HT1080 (cell line): ENCODE measurements at regions not wholly inside any gene's neighbourhood (a gene's known extent, or its start where the extent isn't known, plus 50 kb on each side); places are given as distances from the start of the nearest gene placed in this dataset.
"Not testable (repeated sequence)": the region's sequence is repeated elsewhere in the genome, so short reads cannot be mapped to it uniquely, and the experiment has no call there.

ENCODE experiments used
- DNase-seq: peaks from one replicate; pipeline ENCODE4 v3.0.0-alpha.2; 2015; ENCODE audit warnings: low read depth

DNA sequence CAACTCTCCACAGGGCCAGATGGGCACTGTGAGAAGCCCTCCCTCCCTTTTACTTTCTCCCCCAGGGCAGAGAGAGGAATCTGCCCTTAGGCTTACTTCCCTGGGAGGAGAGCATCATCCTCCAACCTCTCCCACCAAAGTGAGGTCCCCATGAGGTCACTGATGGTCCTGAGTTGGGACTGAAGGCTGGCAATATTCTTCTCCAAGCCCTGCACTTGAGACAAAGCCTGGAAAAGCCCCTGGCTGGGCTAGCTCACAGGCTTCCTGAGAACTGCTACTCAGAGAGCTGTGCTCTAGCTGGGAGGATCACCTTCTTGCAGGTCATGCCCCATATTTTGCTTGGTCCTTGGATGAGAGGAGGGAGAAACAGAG, 110.0 kb upstream of the MEF2A start:
- DNase-seq = no peak

DNA sequence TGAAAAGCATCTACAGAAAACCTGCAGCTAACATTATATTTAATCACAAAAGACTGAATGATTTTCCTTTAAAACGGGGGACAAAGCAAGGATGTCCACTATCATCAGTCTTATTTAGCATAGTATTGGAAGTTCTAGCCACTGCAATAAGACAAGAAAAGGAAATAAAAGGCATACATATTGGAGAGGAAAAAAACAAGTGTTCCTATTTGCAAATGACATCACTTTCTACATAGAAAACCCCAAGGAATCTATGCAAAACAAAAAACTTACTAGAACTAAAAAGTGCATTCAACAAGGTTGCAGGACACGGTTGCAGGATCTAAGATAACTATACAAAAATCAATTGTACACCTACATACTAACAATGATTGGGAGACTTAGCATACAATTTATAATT, 101.6 kb upstream of the MEF2A start:
- DNase-seq = no peak

GRCh38 chr15:99466701-99467337, 99.0 kb upstream of the MEF2A start:
- peak; percentile 46 for DNase-seq

DNA sequence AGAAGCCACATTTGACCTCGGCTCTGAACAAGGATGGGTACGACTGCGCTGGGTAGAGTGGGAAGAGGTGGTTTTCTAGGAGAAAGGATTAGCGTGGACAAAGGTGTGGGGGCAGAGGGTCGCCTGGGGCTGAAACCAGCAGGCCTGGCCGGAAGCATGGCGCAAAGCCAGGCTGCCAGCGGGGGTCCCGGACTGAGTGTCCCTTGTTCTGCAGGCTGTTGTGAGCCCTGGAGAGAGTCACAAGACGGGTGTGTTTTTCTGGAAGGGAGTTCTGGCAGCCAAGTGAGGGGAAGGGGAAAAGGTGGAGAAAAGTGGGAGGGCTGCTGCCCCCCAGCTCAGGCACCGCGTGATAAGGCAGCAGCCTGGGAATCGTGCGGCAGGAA, 98.5 kb upstream of the MEF2A start:
- DNase-seq = no peak

DNA sequence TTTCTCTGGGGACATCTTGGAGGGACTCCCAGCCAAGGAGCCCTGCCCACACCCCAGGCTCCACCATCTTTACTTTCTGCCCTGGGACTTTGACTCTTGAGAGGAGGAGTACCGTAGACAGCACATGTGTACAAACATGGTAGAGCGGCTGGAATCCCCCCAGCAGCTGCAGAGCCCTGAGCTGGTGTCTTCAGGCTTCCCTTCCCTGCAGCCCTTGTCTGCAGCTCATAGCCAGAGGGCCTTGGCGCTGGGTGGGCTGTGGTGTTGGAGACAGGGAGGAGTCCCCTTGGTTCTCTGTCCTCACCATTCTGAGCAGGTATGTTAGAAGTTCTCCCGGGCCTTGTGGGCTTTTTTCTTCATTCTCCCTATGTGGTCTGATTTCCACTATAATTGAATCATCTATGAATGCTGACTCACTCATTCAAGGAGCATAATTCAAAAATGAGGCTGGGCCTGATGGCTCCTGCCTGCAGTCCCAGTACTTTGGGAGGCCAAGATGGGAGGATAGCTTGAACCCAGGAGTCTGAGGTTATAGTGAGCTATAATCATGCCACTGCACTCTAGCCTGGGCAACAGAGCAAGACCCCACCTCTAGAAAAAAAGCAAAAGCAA, 97.8 kb upstream of the MEF2A start:
- peak; percentile 36 for DNase-seq

- DNase-seq = not testable (repeated sequence)
Observed at GRCh38 chr15:99470204-99470603, 95.6 kb upstream of the MEF2A start.

DNA sequence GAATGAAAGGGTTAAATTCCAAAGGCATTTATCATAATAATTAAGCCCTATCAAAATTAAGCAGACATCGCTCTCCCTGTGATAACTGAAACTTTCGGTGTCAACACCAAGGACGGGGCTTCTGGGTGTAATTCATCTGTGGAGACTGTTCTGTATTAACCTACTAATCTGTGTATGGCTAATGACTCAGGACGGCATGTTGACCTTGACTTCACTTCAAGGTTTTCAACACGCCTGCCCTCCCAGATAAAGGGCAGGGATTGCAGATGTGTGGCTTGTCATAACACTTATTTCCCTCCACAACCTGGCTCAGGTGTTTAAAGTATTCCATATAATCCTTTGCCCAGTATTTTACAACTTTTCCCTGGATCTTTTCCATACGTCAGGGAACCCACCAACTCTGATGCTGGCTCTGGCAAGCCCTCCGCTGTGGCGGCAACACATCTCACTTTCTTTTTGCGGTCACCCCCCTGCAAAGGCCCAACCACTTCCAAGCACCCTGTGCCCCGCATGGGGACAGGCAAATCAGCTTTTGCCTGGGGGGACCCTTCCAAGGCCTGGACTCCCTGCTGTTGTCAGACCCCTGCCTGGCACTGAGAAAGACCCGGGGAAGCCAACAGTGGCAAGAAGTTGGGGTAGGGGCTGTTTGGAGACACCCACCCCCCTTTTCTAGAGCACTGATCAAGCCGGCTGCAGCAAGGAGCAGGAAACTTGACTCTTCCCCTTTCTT, 93.2 kb upstream of the MEF2A start:
- DNase-seq = no peak

GRCh38 chr15:99473981-99474906, 91.5 kb upstream of the MEF2A start:
- DNase-seq = no peak

GRCh38 chr15:99474909-99475753, 90.7 kb upstream of the MEF2A start:
- no peak for DNase-seq

- no peak for DNase-seq
Observed at GRCh38 chr15:99475754-99476412, 89.9 kb upstream of the MEF2A start.

DNA sequence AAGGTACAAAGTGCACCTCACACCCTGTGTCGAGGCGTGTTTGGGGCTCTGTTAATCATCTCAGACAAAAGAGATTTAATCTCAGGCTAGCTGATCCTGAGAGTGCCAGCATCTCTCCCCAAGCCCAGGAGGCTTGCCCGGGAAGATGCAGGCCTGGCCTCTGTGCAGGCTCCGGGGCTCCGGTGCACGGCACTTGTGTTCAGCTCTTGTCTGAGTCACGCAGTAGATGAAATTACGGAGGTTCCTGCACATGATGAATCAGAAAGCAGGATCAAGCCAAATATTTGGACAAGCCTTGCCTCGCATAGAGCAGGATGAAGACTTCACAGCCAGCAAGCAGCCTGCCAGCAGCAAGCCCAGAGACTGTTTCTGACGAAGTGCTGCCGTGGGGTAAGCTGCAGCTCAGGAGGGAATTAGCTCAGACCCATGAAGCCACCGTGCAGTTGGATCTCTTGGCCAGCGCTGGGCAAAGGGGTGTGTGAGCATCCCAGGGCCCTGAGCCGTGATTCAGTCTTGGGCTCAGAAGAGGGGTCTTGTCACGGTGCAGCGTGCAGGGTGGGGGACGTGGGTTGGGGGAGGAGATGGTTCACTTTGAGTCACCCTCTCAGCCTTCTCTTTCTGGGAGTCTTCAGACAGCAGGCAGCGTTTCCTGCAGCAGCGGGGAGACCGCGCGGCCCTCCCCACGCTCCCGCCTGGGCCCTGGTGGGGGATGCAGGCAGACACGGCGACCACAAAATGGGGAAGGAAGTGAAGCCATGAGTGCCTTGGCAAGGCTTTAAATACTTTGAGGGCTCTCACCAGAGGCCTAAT, 89.2 kb upstream of the MEF2A start:
- peak; percentile 97 for DNase-seq

GRCh38 chr15:99477791-99478471, 87.9 kb upstream of the MEF2A start:
- DNase-seq = no peak

DNA sequence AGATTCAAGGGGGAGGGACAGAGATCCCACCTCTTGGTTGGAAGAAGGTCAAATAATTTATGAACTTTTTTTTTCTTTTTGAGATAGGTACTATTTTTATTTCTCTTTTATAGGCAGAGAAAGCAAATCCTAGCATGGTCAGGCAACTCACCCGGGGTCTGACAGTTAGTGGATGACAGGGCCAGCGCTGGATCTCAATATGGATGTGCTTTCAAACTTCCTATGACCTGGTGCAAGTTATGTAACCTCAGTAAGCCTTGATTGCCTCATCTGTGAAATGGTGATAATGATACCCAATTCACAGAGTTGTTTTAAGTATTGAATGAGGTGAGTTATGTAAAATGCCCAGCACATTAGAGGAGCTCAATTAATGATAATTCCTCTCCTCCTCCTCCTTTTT, 86.8 kb upstream of the MEF2A start:
- DNase-seq = no peak

- DNase-seq = no peak
Observed at GRCh38 chr15:99480016-99480810, 85.6 kb upstream of the MEF2A start.

DNA sequence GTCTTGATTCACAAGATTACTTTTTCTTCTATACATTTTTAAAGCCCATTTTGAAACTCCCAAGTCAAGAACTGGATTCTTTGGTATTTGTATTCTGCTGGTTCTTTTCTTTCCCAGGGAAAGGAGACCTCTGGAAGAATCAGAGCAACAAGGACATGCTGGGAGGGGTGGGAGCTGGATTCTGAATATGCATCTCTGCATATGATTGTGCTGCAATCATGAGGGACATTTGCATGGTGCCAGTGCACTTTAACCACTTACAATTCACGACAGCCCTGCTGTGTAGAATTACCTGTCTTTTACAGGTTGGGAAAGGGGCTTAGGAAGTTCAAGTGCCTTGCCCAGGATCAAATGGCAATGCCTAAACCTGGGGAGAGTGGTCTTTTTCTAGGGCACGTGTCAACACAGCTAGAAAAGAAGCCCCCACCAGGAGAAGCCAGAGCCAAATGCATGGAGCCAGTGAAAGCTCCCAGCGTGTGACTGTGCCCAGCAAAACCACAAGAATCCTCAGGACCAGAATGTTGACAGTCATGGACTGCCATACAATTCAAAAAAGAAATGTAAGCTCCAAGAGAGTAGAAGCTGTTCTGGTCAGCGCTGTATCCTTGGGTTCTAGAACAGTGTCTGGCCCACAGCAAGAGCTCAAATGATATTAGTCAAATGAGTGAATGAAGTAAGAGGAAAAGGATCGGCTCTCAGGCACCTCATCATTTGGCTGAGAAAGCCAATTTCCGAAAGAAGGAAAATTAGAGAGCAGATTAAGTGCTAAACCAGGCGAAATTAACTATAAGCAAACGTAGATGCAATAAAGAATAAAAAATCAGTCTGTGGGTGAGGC, 84.5 kb upstream of the MEF2A start:
- no peak for DNase-seq

DNA sequence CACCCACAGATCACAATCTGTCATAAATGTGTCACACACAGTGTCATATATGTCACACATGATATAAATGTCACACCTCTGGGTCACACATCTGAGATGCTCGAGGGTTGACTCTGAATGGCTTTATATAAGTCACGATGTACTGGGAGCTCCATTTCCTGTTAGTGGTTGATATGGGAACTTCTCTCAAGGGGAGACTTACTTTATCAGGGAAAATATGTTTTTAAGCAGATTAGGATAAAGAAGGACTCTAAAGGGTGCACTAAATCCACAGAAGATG, 83.9 kb upstream of the MEF2A start:
- DNase-seq = no peak

DNA sequence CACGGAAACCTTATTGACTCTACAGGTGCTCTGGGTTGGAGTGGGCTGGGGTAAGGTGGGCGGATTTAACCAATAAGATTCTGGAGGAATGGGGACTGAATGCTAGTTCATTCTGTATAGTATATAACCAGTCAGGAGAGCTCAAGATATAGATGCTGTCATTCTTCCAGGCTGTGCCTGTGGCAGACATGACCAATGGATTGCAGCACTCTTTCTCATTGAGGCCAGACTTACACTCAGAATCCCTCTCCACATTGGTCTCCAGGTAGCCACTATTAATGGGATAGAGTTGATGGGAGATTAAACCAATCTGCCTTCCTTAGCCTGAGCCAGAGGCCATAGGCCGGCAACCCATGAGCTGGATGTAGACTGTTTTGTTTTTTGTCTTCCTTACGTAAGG, 82.8 kb upstream of the MEF2A start:
- no peak for DNase-seq
